ENCODE measurements at regions not wholly inside any gene's neighbourhood (a gene's known extent, or its start where the extent isn't known, plus 50 kb on each side); places are given as distances from the start of the nearest gene placed in this dataset.

GRCh38 chr12:102326982-102327381 lies 129.3 kb upstream of the PMCH start:
- no peak for TF ChIP-seq SP1 (IDR thresholded peaks at IDR 0.05)
- TF ChIP-seq BHLHE40 (IDR thresholded peaks at IDR 0.05; ENCODE audit: borderline replicate concordance): no peak
- no peak for TF ChIP-seq NFRKB (IDR thresholded peaks at IDR 0.05)

Measured in HEK293T (cell line).